ENCODE measurements at regions not wholly inside any gene's neighbourhood (a gene's known extent, or its start where the extent isn't known, plus 50 kb on each side); places are given as distances from the start of the nearest gene placed in this dataset.
"Not testable (repeated sequence)": the region's sequence is repeated elsewhere in the genome, so short reads cannot be mapped to it uniquely, and the experiment has no call there.

GRCh38 chr9:27791311-27791710 lies 218.0 kb upstream of the C9orf72 start:
- no peak for DNase-seq
- intact Hi-C loops (cut with DNase I): no loop called here

GRCh38 chr9:27792971-27793689 lies 219.8 kb upstream of the C9orf72 start:
- intact Hi-C loops (cut with DNase I): no loop called here
- DNase-seq: no peak

- no peak for DNase-seq
- intact Hi-C loops (cut with DNase I): no loop called here
Observed at GRCh38 chr9:27799326-27799725, 226.0 kb upstream of the C9orf72 start.

- intact Hi-C loops (cut with DNase I): no loop called here
Observed at GRCh38 chr9:27800159-27800558, 226.9 kb upstream of the C9orf72 start.

GRCh38 chr9:27800692-27801370 lies 227.6 kb upstream of the C9orf72 start:
- intact Hi-C loops (cut with DNase I): no loop called here
- no peak for DNase-seq

More at GRCh38 chr9:27800159-27800558, 226.9 kb upstream of the C9orf72 start:
- no peak for DNase-seq

- DNase-seq: no peak
- intact Hi-C loops (cut with DNase I): no loop called here
Observed at GRCh38 chr9:27801545-27801944, 228.3 kb upstream of the C9orf72 start.

- intact Hi-C loops (cut with DNase I): no loop called here
- no peak for DNase-seq
Observed at GRCh38 chr9:27802418-27802817, 229.1 kb upstream of the C9orf72 start.

GRCh38 chr9:27808864-27809263 lies 235.6 kb upstream of the C9orf72 start:
- intact Hi-C loops (cut with DNase I): no loop called here

GRCh38 chr9:27817747-27818146 lies 244.5 kb upstream of the C9orf72 start:
- intact Hi-C loops (cut with DNase I): no loop called here
- no peak for DNase-seq

More at GRCh38 chr9:27808864-27809263, 235.6 kb upstream of the C9orf72 start:
- DNase-seq: no peak

- intact Hi-C loops (cut with DNase I): no loop called here
Observed at GRCh38 chr9:27818348-27818747, 245.1 kb upstream of the C9orf72 start.

GRCh38 chr9:27828908-27829307 lies 255.6 kb upstream of the C9orf72 start:
- intact Hi-C loops (cut with DNase I): no loop called here
- DNase-seq: no peak

More at GRCh38 chr9:27818348-27818747, 245.1 kb upstream of the C9orf72 start:
- DNase-seq: no peak

- DNase-seq: no peak
- intact Hi-C loops (cut with DNase I): no loop called here
Observed at GRCh38 chr9:27829621-27830020, 256.3 kb upstream of the C9orf72 start.

- intact Hi-C loops (cut with DNase I); DNase-seq: not testable (repeated sequence)
Observed at GRCh38 chr9:27832108-27832507, 258.8 kb upstream of the C9orf72 start.

GRCh38 chr9:27835286-27835685 lies 262.0 kb upstream of the C9orf72 start:
- intact Hi-C loops (cut with DNase I): no loop called here
- DNase-seq: no peak

GRCh38 chr9:27835746-27836145 lies 262.5 kb upstream of the C9orf72 start:
- intact Hi-C loops (cut with DNase I): no loop called here
- DNase-seq: no peak

GRCh38 chr9:27836661-27837401 lies 263.6 kb upstream of the C9orf72 start:
- no peak for DNase-seq
- intact Hi-C loops (cut with DNase I): no loop called here

GRCh38 chr9:27838876-27839275 lies 265.6 kb upstream of the C9orf72 start:
- DNase-seq: no peak
- intact Hi-C loops (cut with DNase I): no loop called here

- DNase-seq; intact Hi-C loops (cut with DNase I): not testable (repeated sequence)
Observed at GRCh38 chr9:27839767-27840166, 266.5 kb upstream of the C9orf72 start.

- intact Hi-C loops (cut with DNase I): no loop called here
- DNase-seq: no peak
Observed at GRCh38 chr9:27844797-27845196, 271.5 kb upstream of the C9orf72 start.

GRCh38 chr9:27847380-27847779 lies 274.1 kb upstream of the C9orf72 start:
- intact Hi-C loops (cut with DNase I): no loop called here
- no peak for DNase-seq
